ENCODE measurements at regions not wholly inside any gene's neighbourhood (a gene's known extent, or its start where the extent isn't known, plus 50 kb on each side); places are given as distances from the start of the nearest gene placed in this dataset.
"Not testable (repeated sequence)": the region's sequence is repeated elsewhere in the genome, so short reads cannot be mapped to it uniquely, and the experiment has no call there.

DNA sequence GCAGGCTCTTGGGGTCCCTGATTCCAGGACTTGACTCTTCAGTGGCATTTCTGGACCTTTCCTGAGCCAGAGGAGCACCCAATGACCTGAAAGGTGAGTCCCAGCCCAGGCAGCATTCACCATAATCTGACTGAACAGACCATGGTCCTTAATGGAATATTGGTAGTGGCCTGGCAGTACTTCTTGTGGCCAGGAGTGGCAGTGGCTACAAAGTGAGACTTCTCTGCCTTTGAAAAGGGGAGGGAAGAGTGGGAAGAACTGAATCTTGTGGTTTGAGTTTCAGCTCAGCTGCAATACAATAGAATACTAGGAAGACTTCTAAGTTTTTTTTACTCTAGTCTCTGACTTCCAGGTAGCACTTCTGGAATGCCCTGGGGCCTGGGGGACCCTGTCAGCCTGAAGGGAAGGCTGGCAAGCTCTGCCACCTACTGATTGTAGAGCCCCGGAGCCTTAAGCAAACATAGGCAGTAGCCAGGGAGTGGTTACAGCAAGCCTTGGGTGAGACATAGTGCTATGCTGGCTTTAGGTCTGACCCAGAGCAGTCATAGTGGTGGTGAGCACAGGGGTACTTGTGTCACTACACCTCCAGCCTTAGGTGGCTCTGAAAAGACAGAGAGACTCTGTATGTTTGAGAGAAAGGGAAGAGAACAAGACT, 674.2 kb upstream of the MANEA start:
- no peak for DNase-seq (ENCODE audit: low spot score)
- ATAC-seq (ENCODE audit: low FRiP score) = no peak
- TF ChIP-seq, protein P1, sequence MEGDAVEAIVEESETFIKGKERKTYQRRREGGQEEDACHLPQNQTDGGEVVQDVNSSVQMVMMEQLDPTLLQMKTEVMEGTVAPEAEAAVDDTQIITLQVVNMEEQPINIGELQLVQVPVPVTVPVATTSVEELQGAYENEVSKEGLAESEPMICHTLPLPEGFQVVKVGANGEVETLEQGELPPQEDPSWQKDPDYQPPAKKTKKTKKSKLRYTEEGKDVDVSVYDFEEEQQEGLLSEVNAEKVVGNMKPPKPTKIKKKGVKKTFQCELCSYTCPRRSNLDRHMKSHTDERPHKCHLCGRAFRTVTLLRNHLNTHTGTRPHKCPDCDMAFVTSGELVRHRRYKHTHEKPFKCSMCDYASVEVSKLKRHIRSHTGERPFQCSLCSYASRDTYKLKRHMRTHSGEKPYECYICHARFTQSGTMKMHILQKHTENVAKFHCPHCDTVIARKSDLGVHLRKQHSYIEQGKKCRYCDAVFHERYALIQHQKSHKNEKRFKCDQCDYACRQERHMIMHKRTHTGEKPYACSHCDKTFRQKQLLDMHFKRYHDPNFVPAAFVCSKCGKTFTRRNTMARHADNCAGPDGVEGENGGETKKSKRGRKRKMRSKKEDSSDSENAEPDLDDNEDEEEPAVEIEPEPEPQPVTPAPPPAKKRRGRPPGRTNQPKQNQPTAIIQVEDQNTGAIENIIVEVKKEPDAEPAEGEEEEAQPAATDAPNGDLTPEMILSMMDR (IDR thresholded peaks at IDR 0.05) = no peak

DNA sequence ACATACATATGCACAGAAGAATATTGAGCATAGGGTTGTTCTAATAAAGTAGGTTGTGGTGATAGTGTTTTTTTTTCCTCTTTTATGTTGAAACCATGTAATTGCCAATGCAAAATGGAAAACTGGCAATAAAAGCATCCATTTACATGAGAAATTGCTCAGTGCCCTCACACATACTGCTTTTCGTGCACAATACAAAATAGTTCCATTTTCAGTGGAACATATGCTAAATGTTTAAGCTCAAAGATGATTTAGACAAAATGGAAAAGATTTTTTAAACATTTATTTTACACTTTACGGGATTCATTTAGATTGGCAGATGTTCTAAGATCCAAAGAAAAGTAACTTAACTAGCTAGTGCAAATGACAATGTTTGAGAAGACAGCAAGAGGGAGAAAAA, 678.1 kb upstream of the MANEA start:
- no peak for ATAC-seq (ENCODE audit: low FRiP score)
- no peak for DNase-seq (ENCODE audit: low spot score)
- TF ChIP-seq, protein P1 (IDR thresholded peaks at IDR 0.05) = no peak

DNA sequence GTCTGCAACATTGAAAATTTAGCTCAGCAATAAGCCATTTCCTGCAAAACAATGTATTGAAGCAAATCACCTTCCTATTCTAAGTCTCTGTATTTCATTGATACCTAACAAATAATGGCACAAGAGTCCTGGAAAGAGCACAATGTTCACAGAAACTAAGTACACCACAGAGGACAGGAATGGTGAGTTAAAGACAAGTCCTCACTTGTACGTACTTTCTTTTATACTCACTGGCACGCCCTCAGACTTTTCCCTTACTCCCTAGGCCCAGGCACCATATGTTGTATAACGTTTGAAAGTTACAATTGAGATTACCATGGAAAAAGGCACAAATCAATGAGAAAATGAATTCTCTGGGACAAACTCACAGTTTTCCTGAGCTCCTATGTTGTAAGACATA, 683.0 kb upstream of the MANEA start:
- TF ChIP-seq, protein P1 (IDR thresholded peaks at IDR 0.05) = no peak
- ATAC-seq (ENCODE audit: low FRiP score) = no peak

DNA sequence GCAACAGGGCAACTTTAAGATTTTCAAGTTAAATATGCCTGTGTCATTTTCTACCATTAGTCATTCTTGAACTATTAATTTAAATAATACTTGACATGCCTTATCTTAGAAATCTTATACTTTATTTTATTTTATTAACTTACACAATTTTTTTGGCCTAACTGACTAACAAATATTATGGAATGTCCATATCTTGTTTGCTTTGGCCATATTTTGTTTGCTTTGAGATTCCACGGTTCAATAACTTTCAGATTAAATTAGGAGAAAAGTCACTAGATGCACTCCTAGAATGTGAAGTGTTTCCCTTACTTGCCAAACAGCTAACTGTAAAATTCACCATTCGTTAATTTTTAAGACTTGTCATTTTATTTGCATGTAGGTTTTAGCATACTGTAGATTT, 684.0 kb upstream of the MANEA start:
- DNase-seq (ENCODE audit: low spot score) (no peak), ATAC-seq (ENCODE audit: low FRiP score) (no peak)
- TF ChIP-seq, protein P1 (IDR thresholded peaks at IDR 0.05) = no peak

More for the DNA sequence above, 683.0 kb upstream of the MANEA start:
- DNase-seq (ENCODE audit: low spot score) = no peak

DNA sequence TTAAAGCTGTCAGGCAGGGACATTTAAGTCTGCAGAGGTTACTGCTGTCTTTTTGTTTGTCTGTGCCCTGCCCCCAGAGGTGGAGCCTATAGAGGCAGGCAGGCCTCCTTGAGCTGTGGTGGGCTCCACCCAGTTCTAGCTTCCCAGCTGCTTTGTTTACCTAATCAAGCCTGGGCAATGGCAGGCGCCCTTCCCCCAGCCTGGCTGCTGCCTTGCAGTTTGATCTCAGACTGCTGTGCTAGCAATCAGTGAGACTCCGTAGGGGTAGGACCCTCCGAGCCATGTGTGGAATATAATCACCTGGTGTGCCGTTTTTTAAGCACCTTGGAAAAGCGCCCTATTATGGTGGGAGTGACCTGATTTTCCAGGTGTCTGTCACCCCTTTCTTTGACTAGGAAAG, 703.5 kb upstream of the MANEA start:
- ATAC-seq (ENCODE audit: low FRiP score); DNase-seq (ENCODE audit: low spot score): not testable (repeated sequence)

DNA sequence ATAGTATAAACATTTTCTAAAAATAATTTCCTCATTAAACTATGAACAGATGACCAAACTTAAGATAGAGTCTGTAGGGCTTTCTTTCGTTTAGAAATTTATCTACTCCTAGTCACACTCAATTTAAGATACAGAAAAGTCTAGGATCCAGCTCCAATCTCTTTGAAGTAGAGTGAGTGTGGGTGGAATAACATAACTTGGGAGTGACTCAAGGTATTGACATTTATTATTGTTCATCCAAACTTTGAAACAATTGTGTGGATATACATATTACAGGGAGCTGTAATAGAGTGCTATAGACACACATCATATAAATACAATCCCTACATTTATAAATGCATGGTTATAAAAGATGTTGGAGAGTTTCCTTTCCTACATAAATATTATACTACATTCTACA, 715.2 kb upstream of the MANEA start:
- no peak for DNase-seq (ENCODE audit: low spot score)
- no peak for ATAC-seq (ENCODE audit: low FRiP score)
- TF ChIP-seq, protein P1 (IDR thresholded peaks at IDR 0.05) = no peak

DNA sequence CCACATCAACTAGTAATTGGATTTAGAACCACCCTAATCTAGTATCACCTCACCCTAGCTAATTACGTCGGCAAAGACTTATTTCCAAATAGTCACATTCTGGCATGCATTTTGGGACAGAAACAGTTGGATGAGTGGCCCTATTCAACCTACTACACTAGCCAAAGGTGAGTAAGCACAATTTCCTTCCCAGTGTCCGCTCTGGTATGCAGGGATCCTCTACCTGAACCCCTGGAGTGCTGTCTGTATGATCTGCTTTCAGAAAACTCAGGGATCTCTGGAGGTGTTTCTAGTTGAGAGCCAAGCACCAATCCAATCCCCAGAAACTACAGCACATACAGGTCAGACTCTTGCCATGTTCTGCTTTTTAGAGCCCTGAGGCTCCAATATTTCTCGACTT, 717.4 kb upstream of the MANEA start:
- no peak for DNase-seq (ENCODE audit: low spot score)
- TF ChIP-seq, protein P1 (IDR thresholded peaks at IDR 0.05) = no peak
- ATAC-seq (ENCODE audit: low FRiP score) = no peak

DNA sequence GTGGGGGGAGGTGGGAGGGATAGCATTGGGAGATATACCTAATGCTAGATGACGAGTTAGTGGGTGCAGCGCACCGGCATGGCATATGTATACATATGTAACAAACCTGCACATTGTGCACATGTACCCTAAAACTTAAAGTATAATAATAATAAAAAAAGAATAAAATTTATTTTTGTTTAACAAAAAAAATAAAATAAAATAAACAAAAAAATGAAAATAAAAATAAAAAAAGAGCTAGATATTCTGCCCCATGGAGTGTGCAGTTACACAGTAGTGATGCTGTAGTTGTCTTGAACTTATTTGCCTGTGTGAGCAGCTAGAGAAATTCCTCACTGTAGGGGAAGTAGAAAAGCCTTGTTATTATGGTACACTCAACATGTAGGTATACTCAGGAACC, 720.3 kb upstream of the MANEA start:
- DNase-seq (ENCODE audit: low spot score); ATAC-seq (ENCODE audit: low FRiP score): not testable (repeated sequence)

DNA sequence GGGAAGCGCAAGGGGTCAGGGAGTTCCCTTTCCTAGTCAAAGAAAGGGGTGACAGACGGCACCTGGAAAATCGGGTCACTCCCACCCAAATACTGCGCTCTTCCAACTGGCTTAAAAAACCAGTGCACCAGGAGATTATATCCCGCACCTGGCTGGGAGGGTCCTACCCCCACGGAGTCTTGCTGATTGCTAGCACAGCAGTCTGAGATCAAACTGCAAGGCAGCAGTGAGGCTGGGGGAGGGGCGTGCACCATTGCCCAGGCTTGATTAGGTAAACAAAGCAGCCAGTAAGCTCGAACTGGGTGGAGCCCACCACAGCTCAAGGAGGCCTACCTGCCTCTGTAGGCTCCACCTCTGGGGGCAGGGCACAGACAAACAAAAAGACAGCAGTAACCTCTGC, 726.0 kb upstream of the MANEA start:
- not testable (repeated sequence) for ATAC-seq (ENCODE audit: low FRiP score); DNase-seq (ENCODE audit: low spot score)
